B cell (primary cell): ENCODE measurements at regions not wholly inside any gene's neighbourhood (a gene's known extent, or its start where the extent isn't known, plus 50 kb on each side); places are given as distances from the start of the nearest gene placed in this dataset.
"Not testable (repeated sequence)": the region's sequence is repeated elsewhere in the genome, so short reads cannot be mapped to it uniquely, and the experiment has no call there.

Source experiments
- ATAC-seq: fragments of 200-7000 bp; cut with Tn5 transposase; one replicate; pipeline ENCODE4 v1.10.0; 2021; ENCODE audit warnings: low read depth, mild to moderate bottlenecking, moderate number of reproducible peaks, moderate library complexity
- CTCF ChIA-PET: fragments of 350-600 bp; sonication (Branson Sonifier 250); formaldehyde crosslinking; loops from one replicate; lab custom pipeline; 2021; ENCODE audit warnings: antibody characterized with exemption, inconsistent platforms; lab: Charles Lee
- POLR2A ChIA-PET: fragments of 350-600 bp; sonication (Branson Sonifier 250); formaldehyde crosslinking; loops from one replicate; lab custom pipeline; 2021; ENCODE audit warnings: antibody characterized with exemption; lab: Charles Lee
- DNase-seq: peaks from one replicate; pipeline ENCODE4 v3.0.0; 2013
- H2AFZ ChIP-seq: 2 replicates; pipeline ENCODE4 v1.6.1; 2012; ENCODE audit warnings: mild to moderate bottlenecking, low read depth, low read length; ENCODE audit not compliant: insufficient read depth, poor library complexity, severe bottlenecking
- H3K27ac ChIP-seq, 2 donors: 1 replicate in 1 of 2; 2 replicates in 1 of 2; pipeline ENCODE4 v1.5.1; 2012 to 2013; ENCODE audit warnings: low read length in 2 of 2, mild to moderate bottlenecking in 2 of 2, moderate library complexity in 1 of 2
- H3K27me3 ChIP-seq, 4 experiments: fragments of 200-600 bp in 1 of 4; sonication (generic) in 1 of 4; replicated peaks in 1 of 4; 1 replicate in 2 of 4; 2 replicates in 2 of 4; pipeline versions ENCODE4 v1.6.1 to v1.7.0; 2013 to 2016; ENCODE audit warnings: low read length in 3 of 4, mild to moderate bottlenecking in 2 of 4, mixed read lengths in 1 of 4, moderate library complexity in 1 of 4; ENCODE audit not compliant: insufficient read depth in 4 of 4, control insufficient read depth in 3 of 4; ENCODE audit errors: control extremely low read depth in 1 of 4
- H3K36me3 ChIP-seq, 2 experiments: replicated peaks in 1 of 2; 1 replicate in 1 of 2; 2 replicates in 1 of 2; pipeline versions ENCODE4 v1.6.1 to v1.7.1; 2013; ENCODE audit warnings: low read length in 1 of 2; ENCODE audit not compliant: insufficient read depth in 2 of 2, control insufficient read depth in 1 of 2; ENCODE audit errors: control extremely low read depth in 1 of 2, extremely low read depth in 1 of 2
- H3K4me1 ChIP-seq, 2 donors: fragments of 200-600 bp in 1 of 2; sonication (generic) in 1 of 2; 1 replicate in 1 of 2; 2 replicates in 1 of 2; pipeline versions ENCODE4 v1.5.1 to v1.6.1; 2013 to 2017; ENCODE audit warnings: low read length in 2 of 2; ENCODE audit not compliant: control insufficient read depth in 2 of 2, insufficient read depth in 2 of 2
- H3K4me2 ChIP-seq: replicated peaks from 2 replicates; pipeline ENCODE3; 2012; ENCODE audit warnings: mild to moderate bottlenecking, low read depth, low read length; ENCODE audit not compliant: poor library complexity, severe bottlenecking
- H3K4me3 ChIP-seq, 5 experiments: fragments of 200-600 bp in 1 of 5; sonication (generic) in 1 of 5; 1 replicate in 3 of 5; 2 replicates in 2 of 5; pipeline versions ENCODE4 v1.5.1 to v1.7.0; 2011 to 2016; ENCODE audit warnings: low read length in 4 of 5, mild to moderate bottlenecking in 4 of 5, low read depth in 2 of 5, control low read depth in 1 of 5, moderate library complexity in 1 of 5; ENCODE audit not compliant: insufficient read depth in 1 of 5; ENCODE audit errors: control extremely low read depth in 1 of 5, extremely low read depth in 1 of 5
- H3K79me2 ChIP-seq: fragments of 200-600 bp; sonication (generic); one replicate; pipeline ENCODE4 v1.6.0; 2016; ENCODE audit warnings: low read length; ENCODE audit not compliant: control insufficient read depth, insufficient read depth
- H3K9ac ChIP-seq: fragments of 200-600 bp; sonication (generic); 2 replicates; pipeline ENCODE4 v1.6.1; 2017; ENCODE audit warnings: mild to moderate bottlenecking, low read length, moderate library complexity
- H3K9me3 ChIP-seq, 3 donors: one replicate each; pipeline versions ENCODE4 v1.6.1 to v1.7.1; 2013; ENCODE audit warnings: low read length in 2 of 3; ENCODE audit not compliant: control insufficient read depth in 2 of 3, insufficient read depth in 1 of 3; ENCODE audit errors: control extremely low read depth in 1 of 3
- H4K20me1 ChIP-seq: 2 replicates; pipeline ENCODE4 v1.6.0; 2012; ENCODE audit warnings: mild to moderate bottlenecking, low read length; ENCODE audit not compliant: insufficient read depth, control insufficient read depth, poor library complexity, severe bottlenecking
- H3K27ac Mint-ChIP-seq: one replicate; pipeline ENCODE4 v1.8.0; 2021; ENCODE audit warnings: mixed read lengths
- H3K27me3 Mint-ChIP-seq: one replicate; pipeline ENCODE4 v1.8.0; 2021; ENCODE audit warnings: mixed read lengths
- H3K4me1 Mint-ChIP-seq: one replicate; pipeline ENCODE4 v1.8.0; 2021; ENCODE audit warnings: mixed read lengths
- H3K4me3 Mint-ChIP-seq: one replicate; pipeline ENCODE4 v1.8.0; 2021; ENCODE audit warnings: mixed read lengths
- H3K9me3 Mint-ChIP-seq: one replicate; pipeline ENCODE4 v1.8.0; 2022; ENCODE audit warnings: mixed read lengths; ENCODE audit not compliant: insufficient read depth
- CTCF ChIP-seq: fragments of 200-600 bp; IDR thresholded peaks from one replicate; pipeline ENCODE4 v1.8.0; 2022; ENCODE audit warnings: antibody characterized with exemption, mild to moderate bottlenecking
- EZH2 ChIP-seq: IDR thresholded peaks from 2 replicates; pipeline ENCODE4 v1.6.1; 2012; ENCODE audit warnings: borderline replicate concordance, low read depth, mild to moderate bottlenecking, moderate library complexity, low read length; ENCODE audit not compliant: insufficient read depth, poor library complexity, severe bottlenecking
- WGBS: methylation state at CpG from one replicate; pipeline ENCODE4 v1.1.5; 2013; ENCODE audit warnings: missing lambda C conversion rate; ENCODE audit not compliant: insufficient coverage; 5-methylcytosine and 5-hydroxymethylcytosine counted together
- intact Hi-C: fragments of 100-400 bp; cut with micrococcal nuclease; formaldehyde crosslinking; loops from one replicate; pipeline ENCODE4 v1.10.0; 2022

GRCh38 chr13:71183352-71183751 lies 683.7 kb downstream of the DACH1 start:
- intact Hi-C loops, DNase-seq, H3K4me1 Mint-ChIP-seq, H3K4me3 Mint-ChIP-seq, H3K9me3 Mint-ChIP-seq, ATAC-seq, POLR2A ChIA-PET, H3K36me3 ChIP-seq, H3K9me3 ChIP-seq, H3K4me1 ChIP-seq, H4K20me1 ChIP-seq, H3K27ac Mint-ChIP-seq, H2AFZ ChIP-seq, H3K4me3 ChIP-seq, H3K27ac ChIP-seq, H3K27me3 Mint-ChIP-seq, CTCF ChIA-PET, H3K4me2 ChIP-seq, H3K9ac ChIP-seq, H3K27me3 ChIP-seq, H3K79me2 ChIP-seq: not testable (repeated sequence)
- no CpG with 5 or more reads among the region's 1 CpG for WGBS

- Histone ChIP-seq H3K27ac (no peak overlapping the region), H3K4me2 (no peak overlapping the region), H4K20me1 (no peaks in the 10 kb centered on the region), H3K4me1 (no peaks in the 10 kb centered on the region), H3K4me3 (no peak overlapping the region), H3K36me3 (no peaks in the 10 kb centered on the region), H2AFZ (no peak overlapping the region), H3K79me2 (no peaks in the 10 kb centered on the region), H3K9ac (no peak overlapping the region), H3K27me3 (no peaks in the 10 kb centered on the region), H3K9me3 (peaks cover 0 to 7% (median 0%) of the 10 kb centered on the region in 3 donors)
- WGBS = 100% methylated on average over 3 of the region's 4 CpGs
- Mint-ChIP-seq H3K4me1 (no peaks in the 10 kb centered on the region), H3K27me3 (no peaks in the 10 kb centered on the region), H3K4me3 (no peak overlapping the region), H3K27ac (no peak overlapping the region), H3K9me3 (peaks cover 4% of the 10 kb centered on the region)
- no peak for TF ChIP-seq EZH2
- no peak for TF ChIP-seq CTCF
- intact Hi-C loops = no loop called here
- ChIA-PET POLR2A (no interaction called here), CTCF (no interaction called here)
- ATAC-seq (no peak), DNase-seq (no peak)
These were observed 695.3 kb downstream of the DACH1 start for GRCh38 chr13:71171740-71172139.
